Muscle of leg (tissue), 3 donors: ENCODE measurements at regions not wholly inside any gene's neighbourhood (a gene's known extent, or its start where the extent isn't known, plus 50 kb on each side); places are given as distances from the start of the nearest gene placed in this dataset.
"Not testable (repeated sequence)": the region's sequence is repeated elsewhere in the genome, so short reads cannot be mapped to it uniquely, and the experiment has no call there.

Experiments
- DNase-seq: peaks from one replicate; pipeline ENCODE4 v3.0.0; 2013
- H3K27ac ChIP-seq: one replicate; pipeline ENCODE4 v1.5.1; 2013; ENCODE audit warnings: mild to moderate bottlenecking, low read length, control low read depth
- H3K27me3 ChIP-seq: one replicate; pipeline ENCODE4 v1.6.1; 2013; ENCODE audit warnings: low read length; ENCODE audit not compliant: control insufficient read depth, insufficient read depth
- H3K36me3 ChIP-seq: one replicate; pipeline ENCODE4 v1.6.1; 2013; ENCODE audit warnings: low read length; ENCODE audit not compliant: control insufficient read depth, insufficient read depth
- H3K4me1 ChIP-seq: one replicate; pipeline ENCODE4 v1.6.1; 2013; ENCODE audit warnings: low read length; ENCODE audit not compliant: control insufficient read depth, insufficient read depth
- H3K4me3 ChIP-seq: one replicate; pipeline ENCODE4 v1.5.1; 2013; ENCODE audit warnings: low read length, control low read depth
- H3K9me3 ChIP-seq: replicated peaks from 2 replicates; pipeline ENCODE4 v1.6.1; 2013; ENCODE audit warnings: low read depth, low read length; ENCODE audit not compliant: control insufficient read depth
- WGBS: methylation state at CpG from one replicate; pipeline ENCODE4 v1.1.5; 2013; ENCODE audit warnings: missing lambda C conversion rate; ENCODE audit not compliant: insufficient coverage; 5-methylcytosine and 5-hydroxymethylcytosine counted together

GRCh38 chr12:87597114-87597513, 432.1 kb downstream of the C12orf50 start:
- Histone ChIP-seq H3K27ac (no peak overlapping the region), H3K9me3 (no peaks in the 10 kb centered on the region), H3K27me3 (no peaks in the 10 kb centered on the region), H3K36me3 (no peaks in the 10 kb centered on the region), H3K4me3 (no peak overlapping the region), H3K4me1 (no peaks in the 10 kb centered on the region)
- WGBS: 82% methylated on average over 3 of the region's 3 CpGs
- no peak for DNase-seq

GRCh38 chr12:87596636-87597035, 432.6 kb downstream of the C12orf50 start:
- H3K4me3 ChIP-seq: no peak overlapping the region
- no peaks in the 10 kb centered on the region for H3K4me1 ChIP-seq
- no peaks in the 10 kb centered on the region for H3K36me3 ChIP-seq
- DNase-seq: no peak
- no peak overlapping the region for H3K27ac ChIP-seq
- no peaks in the 10 kb centered on the region for H3K9me3 ChIP-seq
- WGBS: no CpG with 5 or more reads among the region's 1 CpG
- no peaks in the 10 kb centered on the region for H3K27me3 ChIP-seq

GRCh38 chr12:87596134-87596533, 433.1 kb downstream of the C12orf50 start:
- no peak for DNase-seq
- H3K4me3 ChIP-seq: no peak overlapping the region
- H3K36me3 ChIP-seq: no peaks in the 10 kb centered on the region
- no peaks in the 10 kb centered on the region for H3K4me1 ChIP-seq
- WGBS: no CpG with 5 or more reads among the region's 5 CpGs
- no peaks in the 10 kb centered on the region for H3K9me3 ChIP-seq
- H3K27ac ChIP-seq: no peak overlapping the region
- H3K27me3 ChIP-seq: no peaks in the 10 kb centered on the region

GRCh38 chr12:87585882-87586557, 443.2 kb downstream of the C12orf50 start:
- Histone ChIP-seq H3K27ac (no peak overlapping the region), H3K36me3 (no peaks in the 10 kb centered on the region), H3K4me3 (no peak overlapping the region), H3K9me3 (no peaks in the 10 kb centered on the region), H3K4me1 (no peaks in the 10 kb centered on the region), H3K27me3 (no peaks in the 10 kb centered on the region)
- WGBS: no CpG with 5 or more reads among the region's 2 CpGs
- no peak for DNase-seq

GRCh38 chr12:87579091-87579490, 450.1 kb downstream of the C12orf50 start:
- H3K4me1 ChIP-seq, H3K27me3 ChIP-seq, H3K9me3 ChIP-seq, H3K36me3 ChIP-seq, H3K27ac ChIP-seq, DNase-seq, H3K4me3 ChIP-seq: not testable (repeated sequence)
- no CpG with 5 or more reads among the region's 4 CpGs for WGBS

GRCh38 chr12:87575906-87576305, 453.3 kb downstream of the C12orf50 start:
- DNase-seq: no peak
- H3K36me3 ChIP-seq: no peaks in the 10 kb centered on the region
- no peaks in the 10 kb centered on the region for H3K9me3 ChIP-seq
- WGBS: no CpG with 5 or more reads among the region's 2 CpGs
- no peak overlapping the region for H3K4me3 ChIP-seq
- no peaks in the 10 kb centered on the region for H3K27me3 ChIP-seq
- H3K4me1 ChIP-seq: no peaks in the 10 kb centered on the region
- no peak overlapping the region for H3K27ac ChIP-seq

- not testable (repeated sequence) for H3K27ac ChIP-seq, DNase-seq, H3K36me3 ChIP-seq, H3K4me1 ChIP-seq, H3K9me3 ChIP-seq, H3K4me3 ChIP-seq, H3K27me3 ChIP-seq
- WGBS: 94% methylated on average over 2 of the region's 4 CpGs
Observed at GRCh38 chr12:87566918-87567317, 462.3 kb downstream of the C12orf50 start.

GRCh38 chr12:87556985-87557384, 472.2 kb downstream of the C12orf50 start:
- Histone ChIP-seq H3K4me1 (no peaks in the 10 kb centered on the region), H3K27ac (no peak overlapping the region), H3K9me3 (no peaks in the 10 kb centered on the region), H3K36me3 (no peaks in the 10 kb centered on the region), H3K4me3 (no peak overlapping the region), H3K27me3 (no peaks in the 10 kb centered on the region)
- no CpG with 5 or more reads among the region's 5 CpGs for WGBS
- no peak for DNase-seq

- H3K27ac ChIP-seq, DNase-seq, H3K36me3 ChIP-seq, H3K9me3 ChIP-seq, H3K27me3 ChIP-seq, H3K4me3 ChIP-seq, H3K4me1 ChIP-seq: not testable (repeated sequence)
- no CpG with 5 or more reads among the region's 5 CpGs for WGBS
Observed at GRCh38 chr12:87531213-87531612, 498.0 kb downstream of the C12orf50 start.

GRCh38 chr12:87529413-87529812, 499.8 kb downstream of the C12orf50 start:
- peak; percentile 70 for DNase-seq
- WGBS: no CpG with 5 or more reads among the region's 1 CpG
- H3K4me1 ChIP-seq: no peaks in the 10 kb centered on the region
- no peak overlapping the region for H3K4me3 ChIP-seq
- no peaks in the 10 kb centered on the region for H3K36me3 ChIP-seq
- no peak overlapping the region for H3K27ac ChIP-seq
- no peaks in the 10 kb centered on the region for H3K27me3 ChIP-seq
- no peaks in the 10 kb centered on the region for H3K9me3 ChIP-seq

- no peak overlapping the region for H3K4me3 ChIP-seq
- H3K27me3 ChIP-seq: no peaks in the 10 kb centered on the region
- no peak overlapping the region for H3K27ac ChIP-seq
- H3K36me3 ChIP-seq: no peaks in the 10 kb centered on the region
- H3K9me3 ChIP-seq: no peaks in the 10 kb centered on the region
- DNase-seq: no peak
- H3K4me1 ChIP-seq: no peaks in the 10 kb centered on the region
- WGBS: no CpG with 5 or more reads among the region's 2 CpGs
Observed at GRCh38 chr12:87520968-87521367, 508.2 kb downstream of the C12orf50 start.
